ENCODE measurements at regions not wholly inside any gene's neighbourhood (a gene's known extent, or its start where the extent isn't known, plus 50 kb on each side); places are given as distances from the start of the nearest gene placed in this dataset.

DNA sequence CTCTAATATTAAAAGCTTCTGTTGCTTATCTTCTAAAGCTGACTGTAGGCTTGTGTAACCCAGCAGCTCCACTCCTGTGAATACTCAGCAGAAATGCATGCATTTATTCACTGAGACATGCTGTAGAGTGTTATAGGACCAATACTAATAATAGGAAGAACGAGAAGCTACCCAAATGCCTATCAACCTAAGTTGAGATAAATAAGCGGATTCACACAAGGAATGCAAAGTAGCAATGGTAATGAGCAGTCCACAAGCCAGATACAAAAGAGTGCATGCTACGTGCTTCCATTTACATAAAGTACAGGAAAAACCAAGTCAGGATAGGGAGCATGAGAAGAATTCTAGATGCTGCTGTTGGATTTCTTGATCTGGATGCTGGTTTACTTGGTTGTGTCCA, 155.9 kb downstream of the AASDH start:
- H3K4me1 Mint-ChIP-seq (ENCODE audit: low read depth in 2 of 2) = no peaks in the 10 kb centered on the region
- ATAC-seq = no peak

DNA sequence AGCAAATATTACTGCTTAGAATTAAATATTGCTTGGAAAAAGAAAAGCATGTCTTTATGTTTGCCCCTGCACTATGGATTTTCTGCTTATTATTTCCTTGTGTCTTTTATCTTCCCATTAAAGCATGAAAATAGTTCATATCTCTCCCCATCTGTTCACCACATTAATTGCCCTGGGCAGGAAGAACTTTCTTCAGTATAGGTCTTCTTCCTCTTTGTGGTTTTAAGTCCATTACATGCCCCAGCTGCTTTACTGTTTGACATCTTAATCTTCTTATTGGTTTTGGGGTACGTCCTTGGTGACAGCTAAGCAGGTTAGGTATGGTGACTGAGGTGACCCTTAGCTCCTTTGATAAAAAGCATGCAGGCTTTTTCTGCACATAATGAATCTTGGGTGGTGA, 157.3 kb downstream of the AASDH start:
- H3K27me3 Mint-ChIP-seq = peaks cover 0 to 21% of the 10 kb centered on the region in 2 donors
- H3K9me3 Mint-ChIP-seq = no peaks in the 10 kb centered on the region
- DNase-seq (ENCODE audit: low spot score) (no peak), ATAC-seq (no peak)
- no peaks in the 10 kb centered on the region for H3K36me3 Mint-ChIP-seq
- no peaks in the 10 kb centered on the region for H3K4me1 Mint-ChIP-seq (ENCODE audit: low read depth in 2 of 2)
- H3K4me3 Mint-ChIP-seq = no peak overlapping the region
- H3K27ac Mint-ChIP-seq = no peak overlapping the region

More for the DNA sequence above, 155.9 kb downstream of the AASDH start:
- H3K4me3 Mint-ChIP-seq = no peak overlapping the region
- no peak overlapping the region for H3K27ac Mint-ChIP-seq
- H3K9me3 Mint-ChIP-seq = no peaks in the 10 kb centered on the region
- H3K27me3 Mint-ChIP-seq = peaks cover 0 to 21% of the 10 kb centered on the region in 2 donors
- no peaks in the 10 kb centered on the region for H3K36me3 Mint-ChIP-seq
- no peak for DNase-seq (ENCODE audit: low spot score)

DNA sequence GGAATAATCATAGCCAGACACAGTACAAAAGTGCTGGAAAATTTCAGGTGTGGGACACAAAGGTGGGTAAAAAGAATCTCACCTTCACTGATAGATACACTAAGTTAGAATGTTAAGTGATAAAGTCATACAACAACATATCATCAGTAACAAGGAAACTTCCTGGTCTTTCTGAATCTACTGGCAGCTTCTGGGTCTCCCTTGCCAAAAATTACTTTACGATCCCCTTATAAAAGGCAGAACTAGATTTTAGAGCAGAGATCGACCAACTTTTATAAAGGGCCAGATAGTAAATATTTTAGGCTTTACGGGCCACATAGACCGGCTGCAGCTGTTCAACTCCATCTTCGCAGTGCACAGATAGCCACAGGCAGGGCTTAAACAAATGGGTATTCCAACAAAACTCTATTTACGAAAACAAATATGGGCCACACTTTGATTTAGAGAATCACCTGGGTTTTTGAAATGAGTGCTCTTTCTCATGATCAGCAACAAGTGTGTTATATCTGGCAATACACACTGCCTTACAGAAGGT, 159.9 kb downstream of the AASDH start:
- Mint-ChIP-seq H3K27ac (no peak overlapping the region), H3K4me3 (no peak overlapping the region), H3K36me3 (no peaks in the 10 kb centered on the region), H3K9me3 (no peaks in the 10 kb centered on the region), H3K4me1 (ENCODE audit: low read depth in 2 of 2) (no peaks in the 10 kb centered on the region), H3K27me3 (peaks cover 0 to 14% of the 10 kb centered on the region in 2 donors)
- DNase-seq (ENCODE audit: low spot score) = no peak
- ATAC-seq = no peak

DNA sequence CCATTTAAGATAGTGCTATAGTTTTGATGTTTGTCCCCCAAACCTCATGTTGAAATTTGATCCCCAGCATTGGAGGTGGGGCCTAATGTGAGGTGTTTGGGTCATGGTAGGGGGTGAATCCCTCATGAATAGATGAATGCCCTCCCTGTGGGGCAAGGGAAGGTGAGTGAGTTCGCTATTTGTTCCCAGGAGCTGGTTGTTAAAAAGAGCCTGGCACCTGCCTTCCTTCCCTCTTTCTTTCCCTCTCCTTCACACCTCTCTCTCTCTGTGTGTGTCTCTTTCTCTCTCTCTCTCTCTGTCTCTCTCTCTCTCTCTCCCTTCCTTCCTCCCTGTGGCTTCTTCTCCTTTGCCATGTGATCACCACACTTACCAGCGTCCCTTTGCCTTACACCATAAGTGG, 160.7 kb downstream of the AASDH start:
- Mint-ChIP-seq H3K4me1 (ENCODE audit: low read depth in 2 of 2) (no peaks in the 10 kb centered on the region), H3K27me3 (peaks cover 0 to 14% of the 10 kb centered on the region in 2 donors), H3K36me3 (no peaks in the 10 kb centered on the region), H3K27ac (no peak overlapping the region), H3K9me3 (no peaks in the 10 kb centered on the region), H3K4me3 (no peak overlapping the region)
- no peak for DNase-seq (ENCODE audit: low spot score)
- no peak for ATAC-seq

DNA sequence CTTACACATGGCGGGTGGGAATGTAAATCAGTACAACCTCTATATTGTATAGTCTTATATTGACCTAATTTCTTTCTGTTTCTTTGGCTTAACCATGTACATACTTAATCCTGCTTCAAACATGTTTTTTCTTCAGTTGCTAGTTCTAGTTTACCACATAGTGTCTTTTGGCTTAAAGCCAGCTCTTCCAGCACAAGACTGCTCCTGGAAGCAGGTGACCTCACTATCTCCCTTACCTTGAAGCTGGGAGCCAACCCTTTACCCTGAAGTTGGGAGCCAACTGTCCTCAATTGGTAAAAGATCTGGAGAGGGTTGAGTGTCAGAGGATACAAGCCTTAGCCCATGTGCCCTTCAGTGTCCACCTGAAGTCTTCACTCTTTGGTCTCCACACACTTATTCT, 162.7 kb downstream of the AASDH start:
- no peaks in the 10 kb centered on the region for H3K4me1 Mint-ChIP-seq (ENCODE audit: low read depth in 2 of 2)
- no peak for ATAC-seq
- H3K27ac Mint-ChIP-seq = no peak overlapping the region
- H3K4me3 Mint-ChIP-seq = no peak overlapping the region
- no peaks in the 10 kb centered on the region for H3K36me3 Mint-ChIP-seq
- H3K9me3 Mint-ChIP-seq = no peaks in the 10 kb centered on the region
- no peak for DNase-seq (ENCODE audit: low spot score)
- peaks cover 6 to 25% of the 10 kb centered on the region in 2 donors for H3K27me3 Mint-ChIP-seq

DNA sequence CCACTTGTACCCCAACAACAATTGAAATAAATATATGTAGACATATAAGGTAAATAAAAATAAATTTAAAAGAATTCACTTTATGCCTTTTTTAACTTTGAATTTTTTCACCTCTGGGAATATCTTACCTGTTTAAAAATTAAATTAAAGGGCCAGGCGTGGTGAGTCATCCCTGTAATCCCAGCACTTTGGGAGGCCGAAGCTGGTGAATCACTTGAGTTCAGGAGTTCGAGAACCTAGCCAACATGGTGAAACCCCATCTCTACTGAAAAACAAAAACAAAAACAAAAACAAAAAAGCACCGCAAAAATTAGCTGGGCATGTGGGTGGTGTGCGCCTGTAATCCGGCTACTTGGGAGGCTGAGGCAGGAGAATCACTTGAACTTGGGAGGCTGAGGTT, 164.8 kb downstream of the AASDH start:
- Mint-ChIP-seq H3K27me3 (peaks cover 6 to 20% of the 10 kb centered on the region in 2 donors), H3K4me3 (no peak overlapping the region), H3K9me3 (no peaks in the 10 kb centered on the region), H3K27ac (no peak overlapping the region), H3K4me1 (ENCODE audit: low read depth in 2 of 2) (no peaks in the 10 kb centered on the region), H3K36me3 (no peaks in the 10 kb centered on the region)
- DNase-seq (ENCODE audit: low spot score) (no peak), ATAC-seq (no peak)

DNA sequence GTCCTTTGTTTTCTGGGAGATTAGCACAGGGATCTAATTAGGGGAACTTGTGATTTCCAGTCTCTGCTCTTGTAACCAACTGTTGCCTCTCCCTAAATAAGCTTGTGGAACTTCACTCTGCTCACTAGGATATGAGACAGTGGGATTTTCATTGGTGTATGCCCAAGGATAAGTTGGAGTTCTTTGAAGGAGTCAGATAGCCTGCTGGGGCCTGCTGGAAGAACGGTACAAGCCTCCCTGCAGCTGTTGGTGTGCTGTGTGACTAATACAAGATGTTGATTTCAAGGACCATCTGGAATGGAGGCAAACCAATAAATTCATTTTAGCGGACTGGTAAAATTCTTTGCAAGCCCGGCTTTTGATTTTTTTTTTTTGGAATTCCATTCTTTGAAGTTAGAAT, 167.0 kb downstream of the AASDH start:
- H3K27ac Mint-ChIP-seq = no peak overlapping the region
- DNase-seq (ENCODE audit: low spot score) (no peak), ATAC-seq (no peak)
- H3K9me3 Mint-ChIP-seq = no peaks in the 10 kb centered on the region
- no peak overlapping the region for H3K4me3 Mint-ChIP-seq
- H3K27me3 Mint-ChIP-seq = peaks cover 10 to 11% of the 10 kb centered on the region in 2 donors
- no peaks in the 10 kb centered on the region for H3K4me1 Mint-ChIP-seq (ENCODE audit: low read depth in 2 of 2)
- no peaks in the 10 kb centered on the region for H3K36me3 Mint-ChIP-seq

DNA sequence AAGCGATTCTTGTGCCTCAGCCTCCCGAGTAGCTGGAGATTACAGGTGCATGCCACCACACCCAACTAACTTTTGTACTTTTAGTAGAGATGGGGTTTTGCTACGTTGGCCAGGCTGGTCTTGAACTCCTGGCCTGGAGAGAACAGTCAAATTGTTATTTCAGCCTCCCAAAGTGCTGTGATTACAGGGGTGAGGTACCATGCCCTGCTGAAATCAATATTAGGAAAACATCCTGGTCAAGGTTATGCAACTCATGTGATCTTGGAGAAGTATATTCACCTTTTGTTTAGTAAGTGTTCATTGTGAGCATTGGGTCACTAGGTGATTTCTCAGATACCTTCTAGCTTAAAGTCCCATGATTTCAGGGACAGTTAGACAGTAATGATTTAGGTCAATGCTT, 167.8 kb downstream of the AASDH start:
- H3K27me3 Mint-ChIP-seq = peaks cover 10 to 11% of the 10 kb centered on the region in 2 donors
- H3K27ac Mint-ChIP-seq = no peak overlapping the region
- no peak overlapping the region for H3K4me3 Mint-ChIP-seq
- DNase-seq (ENCODE audit: low spot score) (no peak), ATAC-seq (no peak)
- no peaks in the 10 kb centered on the region for H3K36me3 Mint-ChIP-seq
- H3K4me1 Mint-ChIP-seq (ENCODE audit: low read depth in 2 of 2) = no peaks in the 10 kb centered on the region
- no peaks in the 10 kb centered on the region for H3K9me3 Mint-ChIP-seq

DNA sequence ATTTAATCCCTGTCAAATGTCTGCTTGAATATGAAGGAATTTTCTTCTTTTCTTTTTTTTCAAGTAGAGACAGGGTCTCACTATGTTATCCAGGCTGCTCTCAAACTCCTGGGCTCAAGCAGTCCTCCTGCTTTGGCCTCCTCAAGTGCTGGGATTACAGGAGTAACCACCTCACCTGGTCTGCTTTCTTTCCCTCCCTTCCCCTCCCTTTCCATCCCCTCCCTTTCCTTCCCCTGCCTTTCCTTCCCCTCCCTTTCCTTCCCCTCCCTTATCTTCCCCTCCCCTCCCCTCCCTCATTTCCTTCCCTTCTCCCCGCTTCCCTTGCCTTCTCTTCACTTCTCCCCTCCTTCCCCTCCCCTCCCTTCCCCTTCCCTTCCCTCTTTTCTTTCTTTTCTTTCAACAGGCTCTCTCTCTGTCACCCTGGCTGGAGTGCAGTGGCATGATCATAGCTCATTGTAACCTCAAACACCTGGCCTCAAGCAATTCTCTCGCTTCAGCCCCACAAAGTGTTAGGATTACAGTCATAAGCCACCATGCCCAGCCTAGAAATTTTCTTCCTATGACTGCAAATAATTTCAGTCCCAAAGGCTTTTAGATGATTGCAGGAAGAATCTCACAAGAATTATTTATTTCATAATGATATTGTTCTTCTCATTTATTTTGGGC, 168.9 kb downstream of the AASDH start:
- H3K27me3 Mint-ChIP-seq = peaks cover 10 to 11% of the 10 kb centered on the region in 2 donors
- no peak for ATAC-seq
- H3K36me3 Mint-ChIP-seq = no peaks in the 10 kb centered on the region
- H3K27ac Mint-ChIP-seq = no peak overlapping the region
- no peak for DNase-seq (ENCODE audit: low spot score)
- no peaks in the 10 kb centered on the region for H3K9me3 Mint-ChIP-seq
- H3K4me3 Mint-ChIP-seq = no peak overlapping the region
- no peaks in the 10 kb centered on the region for H3K4me1 Mint-ChIP-seq (ENCODE audit: low read depth in 2 of 2)

DNA sequence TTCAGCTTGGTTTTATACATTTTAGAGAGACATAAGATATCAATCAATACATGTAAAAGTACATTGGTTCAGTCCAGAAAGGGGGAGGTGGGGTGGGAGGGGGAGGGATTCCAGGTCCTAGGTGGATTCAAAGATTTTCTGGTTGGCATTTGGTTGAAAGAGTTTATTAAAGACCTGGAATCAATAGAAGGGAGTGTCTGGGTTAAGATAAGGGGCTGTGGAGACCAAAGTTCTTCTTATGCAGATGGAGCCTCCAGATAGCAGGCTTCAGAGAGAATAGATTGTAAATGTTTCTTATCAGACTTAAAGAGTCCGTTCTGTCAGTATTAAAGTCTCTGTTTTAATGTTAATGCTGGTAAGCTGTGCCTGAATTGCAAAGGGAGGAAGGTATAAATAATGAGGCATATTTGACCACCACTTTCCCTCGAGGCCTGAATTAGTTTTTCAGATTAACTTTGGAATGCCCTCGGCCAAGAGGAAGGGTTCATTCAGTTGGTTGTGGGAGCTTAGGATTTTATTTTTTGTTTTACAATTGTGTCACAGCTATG, 169.9 kb downstream of the AASDH start:
- no peak for DNase-seq (ENCODE audit: low spot score)
- H3K27ac Mint-ChIP-seq = no peak overlapping the region
- no peaks in the 10 kb centered on the region for H3K36me3 Mint-ChIP-seq
- H3K27me3 Mint-ChIP-seq = peaks cover 10 to 11% of the 10 kb centered on the region in 2 donors
- ATAC-seq = no peak
- H3K4me1 Mint-ChIP-seq (ENCODE audit: low read depth in 2 of 2) = no peaks in the 10 kb centered on the region
- H3K9me3 Mint-ChIP-seq = no peaks in the 10 kb centered on the region
- H3K4me3 Mint-ChIP-seq = no peak overlapping the region

DNA sequence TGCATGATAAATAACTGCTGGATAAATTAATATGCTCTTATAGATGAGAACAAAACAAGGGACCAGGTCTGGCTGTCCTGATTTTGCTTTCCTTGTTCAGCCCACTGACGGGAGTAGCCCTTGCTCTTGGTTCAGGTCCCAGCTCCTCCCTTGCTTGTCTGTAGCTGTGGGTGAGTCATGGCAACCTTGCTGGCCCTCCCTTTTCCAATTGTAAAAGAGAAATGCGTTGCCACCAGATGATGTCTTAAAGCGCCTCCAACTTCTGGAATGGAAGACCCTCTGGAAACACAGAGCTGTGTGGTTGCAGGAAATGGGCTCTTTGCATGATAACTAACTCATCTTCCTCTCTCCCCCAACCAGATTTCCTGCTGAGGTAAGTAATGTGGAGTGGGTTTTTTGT, 171.4 kb downstream of the AASDH start:
- ATAC-seq (no peak), DNase-seq (ENCODE audit: low spot score) (no peak)
- Mint-ChIP-seq H3K27me3 (peaks cover 6 to 8% of the 10 kb centered on the region in 2 donors), H3K36me3 (no peaks in the 10 kb centered on the region), H3K4me1 (ENCODE audit: low read depth in 2 of 2) (no peaks in the 10 kb centered on the region), H3K27ac (no peak overlapping the region), H3K9me3 (peaks cover 6% of the 10 kb centered on the region), H3K4me3 (no peak overlapping the region)

DNA sequence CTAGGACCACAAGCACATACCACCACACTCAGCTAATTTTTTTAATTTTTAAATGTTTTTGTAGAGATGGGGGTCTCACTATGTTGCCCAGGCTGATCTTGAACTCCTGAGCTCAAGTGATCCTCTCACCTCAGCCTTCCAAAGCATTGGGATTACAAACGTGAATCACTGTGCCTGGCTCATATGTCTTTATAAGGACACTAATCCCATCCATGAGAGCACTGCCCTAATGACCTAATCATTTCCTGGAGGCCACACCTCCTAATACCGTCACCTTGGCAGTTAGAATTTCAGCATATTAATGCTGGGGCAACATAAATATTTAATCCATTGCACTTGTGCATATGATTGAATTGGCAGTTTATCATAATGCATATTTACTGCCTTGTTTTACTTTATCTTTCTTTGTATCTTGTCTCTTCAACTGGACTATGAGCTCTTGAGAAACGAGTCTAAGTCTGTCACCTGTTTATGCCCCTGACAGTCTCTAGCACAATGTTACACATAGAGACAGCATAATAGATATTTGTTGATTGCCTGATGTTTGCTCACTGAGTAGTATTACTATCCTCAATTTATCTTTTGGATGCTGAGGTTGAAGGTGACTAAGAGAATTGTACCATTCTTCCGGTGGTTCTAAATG, 172.0 kb downstream of the AASDH start:
- Mint-ChIP-seq H3K27me3 (peaks cover 0 to 4% of the 10 kb centered on the region in 2 donors), H3K4me1 (ENCODE audit: low read depth in 2 of 2) (no peaks in the 10 kb centered on the region), H3K4me3 (no peak overlapping the region), H3K9me3 (peaks cover 6% of the 10 kb centered on the region), H3K27ac (no peak overlapping the region), H3K36me3 (no peaks in the 10 kb centered on the region)
- DNase-seq (ENCODE audit: low spot score) = no peak
- ATAC-seq = no peak

DNA sequence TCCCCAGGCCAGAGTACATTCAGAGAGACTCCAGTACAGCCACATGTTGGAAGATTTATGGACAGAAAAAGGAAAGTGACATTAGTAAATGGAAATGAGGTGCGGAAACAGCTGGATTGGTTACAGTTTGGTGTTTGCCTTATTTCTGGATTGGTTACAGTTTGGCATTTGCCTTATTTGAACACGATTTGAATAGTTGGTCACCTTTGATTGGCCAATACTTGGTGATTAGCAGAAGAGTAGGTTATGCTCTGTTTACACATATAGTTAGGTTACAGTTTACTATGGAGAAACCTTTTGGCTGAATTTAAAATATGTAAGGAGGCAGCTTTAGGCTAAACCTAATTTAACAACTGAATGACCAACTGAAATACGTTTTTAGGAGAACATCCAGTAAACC, 173.7 kb downstream of the AASDH start:
- Mint-ChIP-seq H3K27ac (no peak overlapping the region), H3K36me3 (no peaks in the 10 kb centered on the region), H3K9me3 (peaks cover 6% of the 10 kb centered on the region), H3K4me1 (ENCODE audit: low read depth in 2 of 2) (no peaks in the 10 kb centered on the region), H3K4me3 (no peak overlapping the region), H3K27me3 (peaks cover 0 to 4% of the 10 kb centered on the region in 2 donors)
- ATAC-seq (no peak), DNase-seq (ENCODE audit: low spot score) (no peak)

DNA sequence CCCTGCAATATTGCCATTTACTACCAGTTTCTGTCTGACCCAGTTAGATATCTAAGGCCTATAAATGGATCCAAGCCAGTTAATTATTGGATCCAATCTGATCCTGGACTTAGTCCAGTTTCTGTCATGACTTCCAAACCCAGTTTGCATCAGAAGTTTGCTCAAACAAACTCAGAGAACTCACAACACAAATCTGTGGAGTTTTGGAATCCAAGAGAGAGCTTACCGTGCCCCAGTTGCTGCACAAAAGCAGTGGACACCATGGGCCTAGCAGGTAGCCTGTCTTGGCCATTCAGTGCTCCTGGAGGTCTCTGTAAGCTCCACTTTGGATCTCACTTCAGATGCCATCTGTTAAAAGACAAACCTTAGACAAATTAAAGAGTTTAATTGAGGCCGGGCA, 174.5 kb downstream of the AASDH start:
- no peaks in the 10 kb centered on the region for H3K36me3 Mint-ChIP-seq
- no peak overlapping the region for H3K27ac Mint-ChIP-seq
- DNase-seq (ENCODE audit: low spot score) (no peak), ATAC-seq (no peak)
- peaks cover 6% of the 10 kb centered on the region for H3K9me3 Mint-ChIP-seq
- no peak overlapping the region for H3K4me3 Mint-ChIP-seq
- H3K4me1 Mint-ChIP-seq (ENCODE audit: low read depth in 2 of 2) = no peaks in the 10 kb centered on the region
- peaks cover 0 to 4% of the 10 kb centered on the region in 2 donors for H3K27me3 Mint-ChIP-seq

All from natural killer cell treated with Interleukin-12 subunit alpha and Interleukin-12 subunit beta and Interleukin-15 and Interleukin-18, amount 100 ng/mL, for 72 hours (primary cell).